ENCODE measurements at regions not wholly inside any gene's neighbourhood (a gene's known extent, or its start where the extent isn't known, plus 50 kb on each side); places are given as distances from the start of the nearest gene placed in this dataset.

GRCh38 chr11:92276773-92277172 lies 52.2 kb downstream of the FAT3 start:
- Histone ChIP-seq H3K27ac (ENCODE audit: low read depth, low read length) (no peak overlapping the region), H3K4me3 (ENCODE audit: low read depth in 1 of 5, low read length in 5 of 5) (no peak overlapping the region), H3K36me3 (ENCODE audit: control insufficient read depth in 5 of 5, insufficient read depth in 5 of 5, low read length in 5 of 5) (no peaks in the 10 kb centered on the region), H3K9ac (ENCODE audit: low read length in 5 of 5) (no peak overlapping the region), H3K4me1 (ENCODE audit: control insufficient read depth in 5 of 5, insufficient read depth in 5 of 5, low read length in 5 of 5) (no peaks in the 10 kb centered on the region), H3K9me3 (ENCODE audit: control insufficient read depth in 5 of 5, low read length in 5 of 5) (no peaks in the 10 kb centered on the region), H3K27me3 (ENCODE audit: control insufficient read depth in 5 of 5, insufficient read depth in 4 of 5, low read length in 5 of 5) (no peaks in the 10 kb centered on the region)

DNA sequence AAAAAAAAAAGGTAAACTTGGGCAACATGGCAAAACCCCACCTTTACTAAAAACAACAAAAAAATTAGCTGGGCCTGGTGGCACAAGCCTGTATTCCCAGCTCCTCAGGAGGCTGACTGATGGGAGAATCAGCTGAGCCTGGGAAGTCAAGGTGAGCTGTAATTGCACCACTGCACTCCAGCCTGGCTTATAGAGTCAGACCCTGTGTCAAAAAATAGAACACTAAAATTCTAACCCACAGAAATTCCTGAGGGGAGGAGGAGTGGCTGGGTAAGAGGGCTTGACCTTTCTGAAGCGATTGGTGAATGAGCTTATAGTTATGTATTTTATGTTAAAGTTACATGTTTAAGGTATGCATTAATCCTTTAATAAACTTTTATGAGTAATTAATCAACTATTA lies 53.3 kb downstream of the FAT3 start:
- H3K9ac ChIP-seq (ENCODE audit: low read length in 5 of 5) = no peak overlapping the region
- no peaks in the 10 kb centered on the region for H3K27me3 ChIP-seq (ENCODE audit: control insufficient read depth in 5 of 5, insufficient read depth in 4 of 5, low read length in 5 of 5)
- H3K27ac ChIP-seq (ENCODE audit: low read depth, low read length) = no peak overlapping the region
- no peaks in the 10 kb centered on the region for H3K4me1 ChIP-seq (ENCODE audit: control insufficient read depth in 5 of 5, insufficient read depth in 5 of 5, low read length in 5 of 5)
- H3K4me3 ChIP-seq (ENCODE audit: low read depth in 1 of 5, low read length in 5 of 5) = no peak overlapping the region
- no peaks in the 10 kb centered on the region for H3K9me3 ChIP-seq (ENCODE audit: control insufficient read depth in 5 of 5, low read length in 5 of 5)
- H3K36me3 ChIP-seq (ENCODE audit: control insufficient read depth in 5 of 5, insufficient read depth in 5 of 5, low read length in 5 of 5) = no peaks in the 10 kb centered on the region

GRCh38 chr11:92278791-92279433 lies 54.3 kb downstream of the FAT3 start:
- Histone ChIP-seq H3K9me3 (ENCODE audit: control insufficient read depth in 5 of 5, low read length in 5 of 5) (no peaks in the 10 kb centered on the region), H3K36me3 (ENCODE audit: control insufficient read depth in 5 of 5, insufficient read depth in 5 of 5, low read length in 5 of 5) (no peaks in the 10 kb centered on the region), H3K27ac (ENCODE audit: low read depth, low read length) (no peak overlapping the region), H3K9ac (ENCODE audit: low read length in 5 of 5) (no peak overlapping the region), H3K4me3 (ENCODE audit: low read depth in 1 of 5, low read length in 5 of 5) (no peak overlapping the region), H3K27me3 (ENCODE audit: control insufficient read depth in 5 of 5, insufficient read depth in 4 of 5, low read length in 5 of 5) (no peaks in the 10 kb centered on the region), H3K4me1 (ENCODE audit: control insufficient read depth in 5 of 5, insufficient read depth in 5 of 5, low read length in 5 of 5) (no peaks in the 10 kb centered on the region)

GRCh38 chr11:92284107-92284506 lies 59.5 kb downstream of the FAT3 start:
- Histone ChIP-seq H3K4me3 (ENCODE audit: low read depth in 1 of 5, low read length in 5 of 5) (no peak overlapping the region), H3K4me1 (ENCODE audit: control insufficient read depth in 5 of 5, insufficient read depth in 5 of 5, low read length in 5 of 5) (no peaks in the 10 kb centered on the region), H3K27ac (ENCODE audit: low read depth, low read length) (no peak overlapping the region), H3K27me3 (ENCODE audit: control insufficient read depth in 5 of 5, insufficient read depth in 4 of 5, low read length in 5 of 5) (no peaks in the 10 kb centered on the region), H3K9me3 (ENCODE audit: control insufficient read depth in 5 of 5, low read length in 5 of 5) (no peaks in the 10 kb centered on the region), H3K36me3 (ENCODE audit: control insufficient read depth in 5 of 5, insufficient read depth in 5 of 5, low read length in 5 of 5) (no peaks in the 10 kb centered on the region), H3K9ac (ENCODE audit: low read length in 5 of 5) (no peak overlapping the region)

DNA sequence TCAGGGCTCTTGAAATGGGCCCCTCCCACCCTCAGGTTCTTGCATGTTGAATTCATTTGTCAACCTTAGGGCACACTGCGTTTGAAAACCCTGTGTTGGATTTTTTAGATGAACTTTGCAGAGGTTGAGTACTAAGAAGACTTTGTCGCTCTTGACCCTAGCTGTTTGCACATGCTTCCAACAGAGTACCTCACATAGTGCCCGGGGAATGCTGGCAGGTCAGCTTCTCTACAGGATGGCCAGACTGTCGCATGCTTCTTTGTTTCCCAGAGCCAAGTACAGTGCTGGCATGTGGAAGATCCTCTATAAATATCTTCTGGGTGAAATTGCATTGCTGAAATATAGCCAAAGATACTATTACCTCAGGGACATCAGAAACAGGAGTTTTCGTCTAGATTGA lies 59.9 kb downstream of the FAT3 start:
- Histone ChIP-seq H3K27me3 (ENCODE audit: control insufficient read depth in 5 of 5, insufficient read depth in 4 of 5, low read length in 5 of 5) (no peaks in the 10 kb centered on the region), H3K9ac (ENCODE audit: low read length in 5 of 5) (no peak overlapping the region), H3K4me3 (ENCODE audit: low read depth in 1 of 5, low read length in 5 of 5) (no peak overlapping the region)

DNA sequence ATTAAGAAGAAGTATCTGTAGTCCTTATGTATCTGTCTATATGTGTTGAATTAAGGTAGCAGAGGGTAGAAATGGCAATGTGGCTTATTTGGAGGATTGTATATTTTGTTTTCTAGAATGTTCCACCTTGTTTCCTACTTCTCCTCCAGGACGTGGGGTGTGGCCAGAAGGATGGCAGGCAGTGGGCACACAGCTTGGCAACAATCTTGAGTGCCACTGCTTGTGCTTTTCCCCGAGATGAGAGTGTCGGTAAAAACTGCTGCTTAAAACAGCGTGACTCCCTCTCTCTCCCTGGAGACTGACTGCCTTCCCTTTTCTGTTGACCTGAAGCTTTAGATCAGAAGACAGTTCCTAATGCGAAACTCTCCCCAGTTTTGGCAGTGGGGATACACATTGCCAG lies 61.2 kb downstream of the FAT3 start:
- Histone ChIP-seq H3K36me3 (ENCODE audit: control insufficient read depth in 5 of 5, insufficient read depth in 5 of 5, low read length in 5 of 5) (no peaks in the 10 kb centered on the region), H3K27me3 (ENCODE audit: control insufficient read depth in 5 of 5, insufficient read depth in 4 of 5, low read length in 5 of 5) (no peaks in the 10 kb centered on the region), H3K4me1 (ENCODE audit: control insufficient read depth in 5 of 5, insufficient read depth in 5 of 5, low read length in 5 of 5) (no peaks in the 10 kb centered on the region), H3K9me3 (ENCODE audit: control insufficient read depth in 5 of 5, low read length in 5 of 5) (no peaks in the 10 kb centered on the region), H3K27ac (ENCODE audit: low read depth, low read length) (no peak overlapping the region), H3K4me3 (ENCODE audit: low read depth in 1 of 5, low read length in 5 of 5) (no peak overlapping the region), H3K9ac (ENCODE audit: low read length in 5 of 5) (no peak overlapping the region)

More for the DNA sequence above, 59.9 kb downstream of the FAT3 start:
- no peaks in the 10 kb centered on the region for H3K9me3 ChIP-seq (ENCODE audit: control insufficient read depth in 5 of 5, low read length in 5 of 5)
- H3K36me3 ChIP-seq (ENCODE audit: control insufficient read depth in 5 of 5, insufficient read depth in 5 of 5, low read length in 5 of 5) = no peaks in the 10 kb centered on the region
- no peaks in the 10 kb centered on the region for H3K4me1 ChIP-seq (ENCODE audit: control insufficient read depth in 5 of 5, insufficient read depth in 5 of 5, low read length in 5 of 5)
- H3K27ac ChIP-seq (ENCODE audit: low read depth, low read length) = no peak overlapping the region

- no peak overlapping the region for H3K27ac ChIP-seq (ENCODE audit: low read depth, low read length)
- no peaks in the 10 kb centered on the region for H3K36me3 ChIP-seq (ENCODE audit: control insufficient read depth in 5 of 5, insufficient read depth in 5 of 5, low read length in 5 of 5)
- H3K9ac ChIP-seq (ENCODE audit: low read length in 5 of 5) = no peak overlapping the region
- no peaks in the 10 kb centered on the region for H3K27me3 ChIP-seq (ENCODE audit: control insufficient read depth in 5 of 5, insufficient read depth in 4 of 5, low read length in 5 of 5)
- no peaks in the 10 kb centered on the region for H3K9me3 ChIP-seq (ENCODE audit: control insufficient read depth in 5 of 5, low read length in 5 of 5)
- no peaks in the 10 kb centered on the region for H3K4me1 ChIP-seq (ENCODE audit: control insufficient read depth in 5 of 5, insufficient read depth in 5 of 5, low read length in 5 of 5)
- no peak overlapping the region for H3K4me3 ChIP-seq (ENCODE audit: low read depth in 1 of 5, low read length in 5 of 5)
Observed at GRCh38 chr11:92286709-92287108, 62.1 kb downstream of the FAT3 start.

GRCh38 chr11:92295175-92296137 lies 70.8 kb downstream of the FAT3 start:
- Histone ChIP-seq H3K4me1 (ENCODE audit: control insufficient read depth in 5 of 5, insufficient read depth in 5 of 5, low read length in 5 of 5) (no peaks in the 10 kb centered on the region), H3K9ac (ENCODE audit: low read length in 5 of 5) (no peak overlapping the region), H3K27me3 (ENCODE audit: control insufficient read depth in 5 of 5, insufficient read depth in 4 of 5, low read length in 5 of 5) (no peaks in the 10 kb centered on the region), H3K27ac (ENCODE audit: low read depth, low read length) (no peak overlapping the region), H3K9me3 (ENCODE audit: control insufficient read depth in 5 of 5, low read length in 5 of 5) (peaks cover 0 to 7% (median 0%) of the 10 kb centered on the region in 5 donors), H3K36me3 (ENCODE audit: control insufficient read depth in 5 of 5, insufficient read depth in 5 of 5, low read length in 5 of 5) (no peaks in the 10 kb centered on the region), H3K4me3 (ENCODE audit: low read depth in 1 of 5, low read length in 5 of 5) (no peak overlapping the region)

GRCh38 chr11:92296138-92296515 lies 71.5 kb downstream of the FAT3 start:
- Histone ChIP-seq H3K4me1 (ENCODE audit: control insufficient read depth in 5 of 5, insufficient read depth in 5 of 5, low read length in 5 of 5) (no peaks in the 10 kb centered on the region), H3K9me3 (ENCODE audit: control insufficient read depth in 5 of 5, low read length in 5 of 5) (peaks cover 0 to 7% (median 0%) of the 10 kb centered on the region in 5 donors), H3K9ac (ENCODE audit: low read length in 5 of 5) (no peak overlapping the region), H3K27ac (ENCODE audit: low read depth, low read length) (no peak overlapping the region), H3K4me3 (ENCODE audit: low read depth in 1 of 5, low read length in 5 of 5) (no peak overlapping the region), H3K36me3 (ENCODE audit: control insufficient read depth in 5 of 5, insufficient read depth in 5 of 5, low read length in 5 of 5) (no peaks in the 10 kb centered on the region), H3K27me3 (ENCODE audit: control insufficient read depth in 5 of 5, insufficient read depth in 4 of 5, low read length in 5 of 5) (no peaks in the 10 kb centered on the region)
